Activated naive CD4-positive, alpha-beta T cell treated with anti-CD3 and anti-CD28 coated beads, Interleukin-2, amount 50 U/mL, for 72 hours (primary cell): ENCODE measurements at regions not wholly inside any gene's neighbourhood (a gene's known extent, or its start where the extent isn't known, plus 50 kb on each side); places are given as distances from the start of the nearest gene placed in this dataset.
"Not testable (repeated sequence)": the region's sequence is repeated elsewhere in the genome, so short reads cannot be mapped to it uniquely, and the experiment has no call there.

Experiments
- ATAC-seq, 2 donors: fragments of 150-1000 bp; cut with Tn5 transposase; 2 replicates each; pipeline ENCODE4 v1.10.0; 2021; ENCODE audit warnings: mild to moderate bottlenecking in 2 of 2, moderate library complexity in 2 of 2
- DNase-seq, 2 donors: peaks; one replicate each; pipeline ENCODE4 v3.0.0; 2021 to 2022; ENCODE audit warnings: low spot score in 2 of 2
- H3K27ac Mint-ChIP-seq, 2 donors: one replicate each; pipeline ENCODE4 v1.8.0; 2022; ENCODE audit warnings: mild to moderate bottlenecking in 2 of 2, mixed read lengths in 2 of 2
- H3K36me3 Mint-ChIP-seq, 2 donors: one replicate each; pipeline ENCODE4 v1.8.0; 2022; ENCODE audit warnings: mixed read lengths in 2 of 2
- H3K9me3 Mint-ChIP-seq, 2 donors: one replicate each; pipeline ENCODE4 v1.8.0; 2022; ENCODE audit warnings: mixed read lengths in 2 of 2

DNA sequence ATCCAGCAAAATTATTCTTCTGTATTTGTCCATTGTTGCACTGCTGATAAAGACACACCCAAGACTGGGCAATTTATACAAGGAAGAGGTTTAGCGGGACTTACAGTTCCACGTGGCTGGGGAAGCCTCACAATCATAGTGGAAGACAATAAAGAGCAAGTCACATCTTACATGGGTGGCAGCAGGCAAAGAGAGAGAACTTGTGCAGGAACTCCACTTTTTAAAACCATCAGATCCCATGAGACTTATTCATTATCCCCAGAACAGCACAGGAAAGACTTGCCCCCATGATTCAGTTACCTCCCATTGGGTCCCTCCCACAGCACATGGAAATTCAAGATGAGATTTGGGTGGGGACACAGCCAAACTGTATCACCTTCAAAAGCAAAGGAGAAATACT lies 286.5 kb upstream of the ECI2 start:
- no peak for ATAC-seq
- Mint-ChIP-seq H3K27ac (no peak overlapping the region), H3K36me3 (no peaks in the 10 kb centered on the region), H3K9me3 (peaks cover 0 to 4% of the 10 kb centered on the region in 2 donors)
- DNase-seq: no peak

DNA sequence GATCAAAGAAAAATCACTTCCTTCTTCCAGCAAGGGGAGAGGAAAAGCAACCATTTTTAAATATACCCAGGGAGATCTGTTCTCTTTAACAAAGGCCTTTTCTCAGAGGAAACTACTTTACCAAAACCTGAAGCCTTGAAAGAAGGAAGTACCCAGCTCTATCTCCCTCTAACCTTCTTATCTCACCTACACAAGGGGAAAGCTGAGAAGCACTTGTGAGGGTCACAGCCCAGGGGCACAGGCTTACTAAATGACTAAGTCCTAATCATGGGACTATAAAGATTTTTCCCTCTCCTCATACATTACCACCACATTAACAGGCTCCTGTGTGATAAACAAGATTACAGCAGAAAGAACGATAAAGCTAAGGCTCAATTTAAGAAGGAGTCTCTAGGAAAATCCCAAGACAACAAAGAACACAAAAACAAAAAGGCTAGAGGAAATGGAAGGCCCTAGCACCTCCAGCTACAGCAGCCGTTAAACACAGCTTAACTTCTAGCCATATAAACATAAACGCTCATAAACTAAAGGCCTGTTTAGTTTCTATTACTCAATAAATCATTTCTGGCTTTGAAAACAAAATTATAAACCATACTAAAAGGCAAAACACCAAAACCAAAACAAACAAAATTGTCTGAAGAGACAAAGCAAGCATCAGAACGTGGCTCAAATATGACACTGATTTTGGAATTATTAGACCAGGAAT lies 284.9 kb upstream of the ECI2 start:
- DNase-seq (no peak), ATAC-seq (no peak)
- Mint-ChIP-seq H3K27ac (no peak overlapping the region), H3K36me3 (no peaks in the 10 kb centered on the region), H3K9me3 (no peaks in the 10 kb centered on the region)

DNA sequence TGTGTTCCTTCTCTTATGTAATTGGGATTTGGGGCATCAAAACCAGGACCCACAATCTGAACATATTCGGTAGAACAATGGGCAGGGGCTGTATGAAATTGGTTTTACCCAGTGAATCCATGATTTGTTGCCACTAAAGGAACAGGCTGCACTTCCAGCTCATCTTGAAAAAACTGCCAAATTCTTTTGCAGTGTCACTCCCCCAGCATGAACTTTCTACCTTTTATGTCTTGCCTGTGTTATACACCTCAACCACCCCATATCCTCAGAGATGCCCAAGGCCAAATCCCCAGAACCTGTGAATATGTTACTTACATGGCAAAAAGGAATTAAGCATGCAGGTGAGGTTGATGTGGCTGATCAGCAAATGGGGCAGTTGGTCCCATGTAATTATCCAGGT lies 280.2 kb upstream of the ECI2 start:
- DNase-seq: no peak
- H3K9me3 Mint-ChIP-seq: no peaks in the 10 kb centered on the region
- ATAC-seq: no peak
- H3K27ac Mint-ChIP-seq: no peak overlapping the region
- H3K36me3 Mint-ChIP-seq: no peaks in the 10 kb centered on the region

DNA sequence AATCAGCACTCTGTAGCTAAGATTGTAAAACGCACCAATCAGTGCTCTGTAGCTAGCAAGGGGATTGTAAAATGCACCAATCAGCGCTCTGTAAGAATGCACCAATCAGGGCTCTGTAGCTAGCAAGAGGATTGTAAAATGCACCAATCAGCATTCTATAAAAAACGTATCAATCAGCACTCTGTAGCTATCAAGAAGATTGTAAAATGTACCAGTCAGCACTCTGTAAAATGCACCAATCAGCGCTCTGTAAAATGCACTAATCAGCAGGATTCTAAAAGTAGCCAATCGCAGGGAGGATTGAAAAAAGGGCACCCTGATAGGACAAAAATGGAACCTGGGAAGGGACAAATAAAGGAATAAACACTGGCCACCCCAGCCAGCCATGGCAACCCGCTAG lies 278.7 kb upstream of the ECI2 start:
- H3K36me3 Mint-ChIP-seq, H3K27ac Mint-ChIP-seq, ATAC-seq, DNase-seq, H3K9me3 Mint-ChIP-seq: not testable (repeated sequence)

DNA sequence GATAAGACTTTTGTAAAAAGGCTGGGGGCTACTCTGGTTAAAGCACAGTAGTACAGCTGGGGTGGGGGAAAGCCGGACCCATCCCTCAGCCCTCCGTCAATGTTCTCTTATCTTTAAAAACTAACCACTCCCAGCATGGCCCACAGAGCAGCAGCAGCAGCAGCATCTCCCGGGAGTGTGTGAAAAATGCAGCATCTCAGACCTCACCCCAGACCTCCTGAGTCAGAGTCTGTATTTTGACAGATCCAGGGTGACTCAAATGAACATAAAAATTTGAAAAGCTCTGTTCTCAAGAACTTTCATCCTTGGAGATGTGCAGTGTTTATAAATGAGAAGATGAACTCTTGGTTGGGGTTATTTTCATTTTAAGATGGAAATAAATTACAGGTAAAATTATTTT lies 277.7 kb upstream of the ECI2 start:
- peaks cover 7 to 10% of the 10 kb centered on the region in 2 donors for H3K9me3 Mint-ChIP-seq
- peaks cover 0 to 5% of the 10 kb centered on the region in 2 donors for H3K36me3 Mint-ChIP-seq
- DNase-seq: no peak
- no peak for ATAC-seq
- no peak overlapping the region for H3K27ac Mint-ChIP-seq

DNA sequence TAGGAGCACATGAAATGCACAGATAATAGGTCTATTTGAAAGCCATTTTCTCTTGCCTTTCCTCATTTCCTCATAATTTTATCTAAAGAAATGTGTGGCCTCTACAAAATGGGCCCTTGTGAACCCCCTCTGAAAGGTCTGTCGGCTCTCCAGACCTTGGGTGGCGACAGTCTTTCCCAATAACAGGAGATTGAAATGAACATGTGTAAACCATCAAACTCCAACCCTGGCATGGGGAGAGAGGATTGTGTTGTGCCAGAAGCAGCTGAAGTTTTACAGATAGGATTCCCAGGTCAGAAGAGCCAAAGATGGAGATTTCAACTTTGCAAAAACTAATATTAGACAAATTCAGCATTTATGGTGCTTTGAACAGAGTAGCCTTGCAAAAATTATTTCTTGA lies 277.1 kb upstream of the ECI2 start:
- H3K27ac Mint-ChIP-seq: no peak overlapping the region
- peaks cover 11 to 14% of the 10 kb centered on the region in 2 donors for H3K9me3 Mint-ChIP-seq
- no peak for ATAC-seq
- peaks cover 0 to 5% of the 10 kb centered on the region in 2 donors for H3K36me3 Mint-ChIP-seq
- no peak for DNase-seq

DNA sequence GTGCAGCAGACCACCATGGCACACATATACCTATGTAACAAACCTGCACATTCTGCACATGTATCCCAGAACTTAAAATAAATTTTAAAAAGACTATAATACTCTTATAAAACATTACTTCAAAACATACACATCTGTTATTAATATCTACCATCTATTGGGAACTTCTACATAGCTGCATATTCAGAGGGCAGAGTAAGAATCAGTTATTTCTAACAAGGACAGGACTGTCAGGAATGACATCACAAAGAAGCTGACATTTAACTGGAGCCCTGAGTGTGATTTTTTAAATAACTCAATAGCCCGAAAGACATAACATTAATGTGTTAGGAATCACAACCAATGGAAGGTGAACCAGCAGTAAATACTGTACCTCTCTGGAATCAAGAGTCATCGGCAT lies 276.7 kb upstream of the ECI2 start:
- DNase-seq (no peak), ATAC-seq (no peak)
- Mint-ChIP-seq H3K27ac (no peak overlapping the region), H3K9me3 (peaks cover 11 to 18% of the 10 kb centered on the region in 2 donors), H3K36me3 (peaks cover 0 to 5% of the 10 kb centered on the region in 2 donors)

DNA sequence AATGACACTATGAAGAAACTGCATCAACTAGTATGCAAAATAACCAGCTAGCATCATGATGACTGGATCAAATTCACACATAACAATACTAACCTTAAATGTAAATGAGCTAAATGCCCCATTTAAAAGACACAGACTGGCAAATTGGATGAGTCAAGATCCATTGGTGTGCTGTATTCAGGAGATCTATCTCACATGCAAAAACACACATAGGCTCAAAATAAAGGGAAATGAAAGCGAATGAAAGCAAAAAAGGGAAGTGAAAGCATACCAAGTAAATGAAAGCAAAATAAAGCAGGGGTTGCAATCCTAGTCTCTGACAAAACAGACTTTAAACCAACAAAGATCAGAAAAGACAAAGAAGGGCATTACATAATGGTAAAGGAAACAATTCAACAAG lies 272.3 kb upstream of the ECI2 start:
- H3K9me3 Mint-ChIP-seq: peaks cover 11 to 19% of the 10 kb centered on the region in 2 donors
- not testable (repeated sequence) for ATAC-seq, DNase-seq, H3K36me3 Mint-ChIP-seq, H3K27ac Mint-ChIP-seq

DNA sequence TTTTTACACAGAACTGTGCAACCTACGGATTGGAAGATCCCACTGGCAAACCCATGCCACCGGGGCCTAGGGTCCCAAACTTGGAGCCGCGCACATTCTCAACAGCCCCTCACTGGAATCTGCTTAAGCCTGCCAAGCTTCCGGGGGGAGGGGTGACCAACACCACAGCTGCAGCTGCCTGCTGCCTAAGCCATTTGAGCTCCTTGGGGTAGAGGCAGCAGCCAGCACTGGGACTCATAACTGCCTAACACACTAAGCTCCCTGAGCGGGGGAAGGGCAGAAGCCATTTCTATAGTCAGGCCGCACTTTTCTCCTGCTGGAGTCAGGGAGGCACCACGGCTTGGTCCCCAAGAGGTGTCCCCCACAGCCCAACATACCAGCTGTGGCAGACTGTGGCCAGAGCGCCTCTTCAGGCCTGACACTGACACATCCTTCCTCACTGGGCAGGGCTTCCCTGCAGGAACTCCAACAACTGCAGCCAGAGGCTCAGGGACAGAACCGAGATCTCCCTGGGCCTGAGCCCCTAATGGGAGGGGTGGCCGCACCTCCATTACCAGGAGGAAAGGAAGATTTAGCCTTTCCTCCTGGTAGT lies 270.3 kb upstream of the ECI2 start:
- Mint-ChIP-seq H3K36me3 (peaks cover 0 to 5% of the 10 kb centered on the region in 2 donors), H3K27ac (no peak overlapping the region), H3K9me3 (peaks cover 11 to 19% of the 10 kb centered on the region in 2 donors)
- ATAC-seq: no peak
- no peak for DNase-seq

DNA sequence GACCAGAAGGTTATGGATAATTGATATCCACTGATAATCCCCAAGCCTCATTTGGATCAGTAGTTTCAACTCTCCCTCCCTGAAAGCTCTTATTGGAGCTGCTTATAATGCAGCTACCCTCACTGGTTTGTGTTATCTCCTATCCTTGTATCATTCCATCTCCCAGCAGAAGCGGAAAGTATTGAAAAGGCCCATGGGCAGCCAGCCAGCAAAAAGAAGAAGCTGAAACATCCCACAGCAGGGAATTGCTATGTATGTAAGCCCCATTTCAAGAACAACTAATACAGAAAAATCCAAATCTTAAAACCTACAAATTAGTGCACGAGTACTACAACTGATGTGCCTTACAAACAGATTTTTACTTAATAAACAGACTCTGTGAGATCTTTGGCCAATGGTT lies 269.0 kb upstream of the ECI2 start:
- no peak for ATAC-seq
- peaks cover 0 to 5% of the 10 kb centered on the region in 2 donors for H3K36me3 Mint-ChIP-seq
- no peak overlapping the region for H3K27ac Mint-ChIP-seq
- DNase-seq: no peak
- H3K9me3 Mint-ChIP-seq: peaks cover 11 to 19% of the 10 kb centered on the region in 2 donors

DNA sequence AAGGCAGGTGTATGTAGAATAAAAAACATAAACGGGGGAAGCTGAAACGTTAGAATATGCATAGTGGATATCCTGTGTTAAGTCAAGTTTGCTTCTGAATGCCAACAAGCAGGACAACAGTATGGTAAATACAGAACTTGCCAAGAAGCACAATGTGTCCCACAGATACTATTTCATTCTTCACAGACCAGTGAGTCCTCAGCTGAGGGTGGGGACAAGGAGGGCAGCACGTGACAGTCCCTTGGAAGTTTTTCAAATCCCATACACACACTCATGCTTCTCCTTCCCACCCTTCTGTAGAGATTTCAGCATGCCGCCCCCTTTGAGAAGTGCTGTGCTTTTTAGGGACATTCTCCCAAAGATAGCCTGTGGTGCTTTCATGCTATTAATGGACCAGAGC lies 268.5 kb upstream of the ECI2 start:
- Mint-ChIP-seq H3K9me3 (peaks cover 11 to 17% of the 10 kb centered on the region in 2 donors), H3K36me3 (peaks cover 0 to 5% of the 10 kb centered on the region in 2 donors), H3K27ac (no peak overlapping the region)
- ATAC-seq (no peak), DNase-seq (no peak)

DNA sequence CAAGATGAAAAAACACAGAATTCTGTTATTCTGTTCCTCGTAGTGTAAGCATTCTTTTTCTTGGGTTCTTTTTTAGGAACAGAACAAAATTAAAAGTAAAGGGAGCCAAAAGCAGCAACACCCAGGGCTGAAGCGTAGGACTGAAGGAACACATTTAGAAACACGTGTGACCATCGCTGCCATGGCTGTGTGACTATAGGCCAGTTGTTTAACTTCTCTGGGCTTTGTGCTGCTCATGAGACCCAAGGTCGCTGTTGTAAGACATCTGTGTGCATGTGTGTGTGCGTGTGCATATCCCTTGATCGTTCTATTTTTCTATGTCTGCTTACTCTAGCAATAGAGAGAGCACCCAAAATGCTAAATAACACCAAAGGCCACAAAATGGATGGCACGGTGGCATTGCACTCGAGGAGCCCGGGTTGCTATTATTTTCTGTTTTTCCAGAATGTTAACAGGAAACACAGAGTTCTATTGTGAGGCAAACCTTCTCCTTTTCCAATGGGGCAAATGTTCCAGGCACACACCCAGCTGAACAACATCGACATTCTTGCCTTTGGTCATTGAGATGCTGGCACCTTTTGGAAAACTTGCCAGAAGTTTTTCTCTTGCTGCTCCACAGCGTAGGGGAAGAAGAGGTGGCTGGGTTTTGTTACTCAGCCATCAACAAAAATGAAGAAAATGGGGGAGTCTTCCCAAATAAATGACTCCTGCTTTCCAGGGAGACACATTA lies 267.8 kb upstream of the ECI2 start:
- Mint-ChIP-seq H3K36me3 (peaks cover 0 to under 1% of the 10 kb centered on the region in 2 donors), H3K9me3 (peaks cover 5 to 10% of the 10 kb centered on the region in 2 donors), H3K27ac (peak overlapping the region in 1 of 2 donors; percentile 60)
- DNase-seq (no peak), ATAC-seq (no peak)

DNA sequence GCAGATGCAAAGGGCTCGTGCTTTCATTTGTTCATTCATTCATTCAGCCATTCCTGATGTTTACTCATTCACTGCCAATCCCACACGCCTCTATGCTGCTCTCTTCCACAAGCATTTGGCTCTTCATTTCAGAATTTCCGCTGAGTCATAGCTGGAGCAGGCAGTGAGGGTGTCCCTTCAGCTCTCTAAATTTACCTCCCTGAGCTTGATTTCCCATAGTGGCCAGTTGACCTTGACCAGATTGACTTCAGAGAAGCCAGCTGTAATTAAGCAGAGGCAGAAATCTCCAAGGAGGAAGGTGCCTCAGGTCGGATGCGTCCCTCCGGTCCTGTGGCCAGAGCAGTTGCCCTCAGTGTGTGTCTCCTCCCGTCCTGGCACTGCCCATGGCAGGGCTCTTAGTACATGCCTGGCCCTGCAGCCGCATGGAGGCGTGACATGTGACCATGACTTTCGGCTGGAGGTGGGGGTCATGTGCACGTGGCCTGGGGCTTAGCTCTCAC lies 267.2 kb upstream of the ECI2 start:
- DNase-seq (no peak), ATAC-seq (no peak)
- peak overlapping the region in 1 of 2 donors; percentile 60 for H3K27ac Mint-ChIP-seq
- H3K36me3 Mint-ChIP-seq: no peaks in the 10 kb centered on the region
- H3K9me3 Mint-ChIP-seq: peaks cover 0 to 5% of the 10 kb centered on the region in 2 donors

DNA sequence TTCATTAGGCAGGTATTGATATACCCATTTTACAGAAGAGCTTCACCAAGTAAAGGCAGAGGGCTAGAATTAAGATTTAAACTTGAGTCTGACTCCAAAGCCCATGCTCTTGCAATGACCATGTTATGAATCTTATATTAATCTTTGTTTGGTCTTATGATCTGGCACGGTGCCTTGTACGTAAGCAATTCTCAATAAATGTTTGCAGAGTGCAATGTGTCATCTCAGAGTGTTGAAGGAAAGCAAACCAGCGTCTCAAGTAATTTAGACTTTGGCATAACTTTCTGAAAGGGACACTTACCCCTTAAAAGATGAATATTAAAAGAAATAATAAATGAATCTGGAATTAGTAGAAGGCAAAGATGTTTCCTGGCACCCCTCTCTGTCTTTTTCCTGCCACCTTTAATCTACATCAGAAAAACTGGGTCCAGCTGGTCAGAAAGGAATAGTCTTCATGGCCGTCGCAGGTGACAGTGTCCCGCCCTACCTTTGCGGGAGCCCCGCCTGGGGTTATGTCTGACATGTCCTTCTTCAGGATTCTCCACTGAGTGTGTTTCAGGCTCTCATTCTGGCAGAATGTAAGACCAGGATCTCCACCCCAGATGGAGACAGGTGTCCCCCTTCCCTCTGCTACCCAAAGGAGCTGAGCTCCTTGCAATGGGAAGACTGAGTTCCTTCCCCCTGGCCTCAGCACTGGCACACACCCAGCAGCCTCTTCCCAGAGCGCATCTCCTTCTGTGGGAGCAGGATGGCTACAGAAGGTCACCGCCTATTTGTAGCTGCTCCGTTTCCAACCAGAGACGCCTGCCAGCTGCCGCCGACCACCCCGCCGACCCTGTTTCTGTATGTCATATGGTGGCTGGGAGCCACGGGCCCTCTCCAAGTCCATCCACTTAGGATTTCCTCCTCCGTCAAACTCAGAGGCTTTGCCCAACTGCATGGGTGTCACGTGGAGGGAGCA lies 266.3 kb upstream of the ECI2 start:
- DNase-seq: no peak
- no peaks in the 10 kb centered on the region for H3K9me3 Mint-ChIP-seq
- ATAC-seq: no peak
- no peaks in the 10 kb centered on the region for H3K36me3 Mint-ChIP-seq
- H3K27ac Mint-ChIP-seq: no peak overlapping the region

DNA sequence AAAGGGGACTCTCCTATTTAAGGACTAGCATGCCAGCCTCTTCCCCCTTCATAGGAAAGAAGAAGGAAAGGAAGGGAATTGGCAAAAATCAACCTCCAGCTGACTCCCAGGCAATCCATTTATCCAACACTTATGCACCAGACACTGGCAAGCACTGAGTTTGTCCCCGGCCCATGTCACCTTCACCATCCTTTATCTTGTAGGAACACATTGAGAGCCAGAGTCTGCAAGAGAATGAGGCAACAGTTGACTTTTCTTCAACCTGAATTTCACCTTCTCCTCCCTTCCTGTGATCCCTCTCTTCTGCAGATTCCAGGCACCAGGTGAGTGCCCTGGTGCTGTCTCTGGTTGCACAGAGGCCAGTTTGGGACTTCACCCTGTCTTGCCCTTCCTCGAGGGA lies 264.3 kb upstream of the ECI2 start:
- Mint-ChIP-seq H3K27ac (no peak overlapping the region), H3K36me3 (no peaks in the 10 kb centered on the region), H3K9me3 (no peaks in the 10 kb centered on the region)
- ATAC-seq (no peak), DNase-seq (no peak)

DNA sequence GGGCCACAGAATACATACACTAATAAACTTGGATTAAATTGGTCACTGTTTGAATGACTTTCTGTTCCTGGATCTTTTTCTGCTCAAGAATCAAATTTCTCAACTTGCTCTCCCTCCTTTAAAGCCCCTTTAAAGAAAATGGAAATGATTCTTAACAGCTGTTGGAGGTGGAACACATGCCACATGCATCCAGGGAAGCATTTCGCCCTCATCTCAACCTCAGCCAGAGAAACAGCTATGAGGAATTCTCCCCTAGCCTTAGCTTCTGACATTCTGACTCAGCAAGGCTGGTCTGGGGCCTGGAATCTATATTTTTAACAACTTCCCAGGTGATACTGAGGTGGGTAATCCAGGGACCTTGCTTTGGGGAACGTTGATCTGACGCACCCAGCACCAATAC lies 263.4 kb upstream of the ECI2 start:
- no peaks in the 10 kb centered on the region for H3K36me3 Mint-ChIP-seq
- no peak for DNase-seq
- H3K27ac Mint-ChIP-seq: no peak overlapping the region
- no peaks in the 10 kb centered on the region for H3K9me3 Mint-ChIP-seq
- ATAC-seq: no peak
